HG02571 (cell line): ENCODE measurements at regions not wholly inside any gene's neighbourhood (a gene's known extent, or its start where the extent isn't known, plus 50 kb on each side); places are given as distances from the start of the nearest gene placed in this dataset.
"Not testable (repeated sequence)": the region's sequence is repeated elsewhere in the genome, so short reads cannot be mapped to it uniquely, and the experiment has no call there.

ENCODE experiments used
- ATAC-seq: cut with Tn5 transposase; IDR thresholded peaks from one replicate; pipeline ENCODE4 v1.9.1; 2021; ENCODE audit warnings: mild to moderate bottlenecking, moderate library complexity; ENCODE audit not compliant: unreplicated experiment

DNA sequence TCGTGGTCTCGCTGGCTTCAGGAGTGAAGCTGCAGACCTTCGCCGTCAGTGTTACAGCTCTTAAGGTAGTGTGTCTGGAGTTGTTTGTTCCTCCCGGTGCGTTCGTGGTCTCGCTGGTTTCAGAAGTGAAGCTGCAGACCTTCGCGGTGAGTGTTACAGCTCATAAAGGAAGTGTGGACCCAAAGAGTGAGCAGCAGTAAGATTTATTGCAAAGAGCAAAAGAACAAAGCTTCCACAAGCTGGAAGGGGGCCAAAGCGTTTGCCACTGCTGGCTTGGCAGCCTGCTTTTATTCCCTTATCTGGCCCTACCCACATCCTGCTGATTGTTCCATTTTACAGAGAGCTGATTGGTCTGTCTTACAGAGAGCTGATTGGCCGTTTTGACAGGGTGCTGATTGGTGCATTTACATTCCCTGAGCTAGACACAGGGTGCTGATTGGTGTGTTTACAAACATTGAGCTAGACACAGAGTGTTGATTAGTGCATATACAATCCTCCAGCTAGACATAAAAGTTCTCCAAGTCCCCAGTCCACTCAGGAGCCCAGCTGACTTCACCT, 1256.0 kb downstream of the STIM2 start:
- not testable (repeated sequence) for ATAC-seq

DNA sequence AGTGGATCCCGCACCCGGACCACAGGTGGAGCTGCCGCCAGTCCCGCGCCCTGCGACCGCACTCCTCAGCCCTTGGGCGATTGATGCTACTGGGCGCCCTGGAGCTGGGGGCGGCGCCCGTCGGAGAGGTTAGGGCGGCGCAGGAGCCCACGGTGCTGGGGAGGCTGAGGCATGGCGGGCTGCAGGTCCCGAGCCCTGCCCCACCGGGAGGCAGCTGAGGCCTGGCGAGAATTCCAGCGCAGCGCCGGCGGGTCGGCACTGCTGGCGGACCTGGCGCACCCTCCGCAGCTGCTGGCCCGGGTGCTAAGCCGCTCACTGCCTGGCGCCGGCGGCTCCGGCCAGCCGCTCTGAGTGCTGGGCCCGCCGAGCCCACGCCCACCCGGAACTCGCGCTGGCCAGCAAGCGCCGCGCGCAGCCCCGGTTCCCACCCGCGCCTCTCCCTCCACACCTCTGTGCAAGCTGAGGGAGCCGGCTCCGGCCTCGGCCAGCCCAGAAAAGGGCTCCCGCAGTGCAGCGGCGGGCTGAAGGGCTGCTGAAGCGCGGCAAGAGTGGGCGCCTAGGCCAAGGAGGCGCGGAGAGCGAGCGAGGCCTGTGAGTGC, 1256.5 kb downstream of the STIM2 start:
- no peak for ATAC-seq

DNA sequence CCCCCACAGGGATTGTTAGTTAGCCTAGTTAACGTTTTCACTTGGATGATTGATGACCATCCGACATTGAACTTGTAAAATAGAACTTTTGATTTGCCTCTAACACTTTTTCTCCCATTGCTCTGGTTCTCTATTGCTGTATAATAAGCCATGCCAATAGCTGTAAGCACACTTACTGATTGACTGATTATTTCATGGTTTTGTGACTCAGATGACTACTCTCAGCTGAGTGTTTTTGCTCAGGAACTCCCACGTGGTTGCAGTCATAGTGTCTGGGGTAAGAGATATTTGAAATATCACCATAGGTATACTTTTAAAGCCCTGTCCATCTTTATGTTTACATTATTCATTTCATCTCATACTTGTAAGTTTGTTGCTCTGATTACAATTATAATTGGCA, 1285.5 kb downstream of the STIM2 start:
- ATAC-seq = no peak

DNA sequence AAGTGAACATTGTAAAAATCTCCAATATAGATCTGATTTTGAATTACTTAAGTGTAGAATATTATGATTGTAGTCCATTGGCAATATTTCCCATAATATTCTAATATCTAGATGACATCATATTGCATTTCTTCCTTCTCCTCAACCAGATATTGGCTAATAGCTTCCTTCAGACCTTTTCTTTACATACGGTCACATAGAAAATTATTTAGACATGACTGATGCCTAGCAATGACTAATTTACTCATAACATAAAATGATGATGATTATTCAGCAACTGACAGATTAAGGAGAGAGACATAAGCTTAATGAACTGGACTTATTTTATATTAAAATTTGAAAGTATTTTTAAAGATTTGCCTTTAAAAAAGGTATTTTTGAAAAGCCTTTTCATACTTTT, 1287.6 kb downstream of the STIM2 start:
- no peak for ATAC-seq

DNA sequence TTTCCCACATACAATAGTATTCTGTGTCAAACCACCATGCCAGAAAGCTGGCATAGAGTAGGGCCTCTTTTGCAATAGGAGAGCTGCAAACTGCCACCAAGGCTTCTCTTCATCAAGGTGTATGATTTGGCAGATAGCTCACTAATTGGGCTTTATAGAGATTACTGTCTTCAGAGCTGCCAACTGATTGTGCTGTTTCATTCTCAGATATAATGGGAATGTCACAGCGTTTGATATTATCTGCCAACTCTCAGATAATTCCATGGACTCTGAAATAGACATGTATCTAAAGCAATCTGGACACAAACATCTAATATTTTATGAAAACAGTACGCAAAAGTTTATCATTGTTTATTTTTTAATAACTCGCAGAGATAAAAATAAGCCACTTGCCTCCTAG, 1289.1 kb downstream of the STIM2 start:
- no peak for ATAC-seq

DNA sequence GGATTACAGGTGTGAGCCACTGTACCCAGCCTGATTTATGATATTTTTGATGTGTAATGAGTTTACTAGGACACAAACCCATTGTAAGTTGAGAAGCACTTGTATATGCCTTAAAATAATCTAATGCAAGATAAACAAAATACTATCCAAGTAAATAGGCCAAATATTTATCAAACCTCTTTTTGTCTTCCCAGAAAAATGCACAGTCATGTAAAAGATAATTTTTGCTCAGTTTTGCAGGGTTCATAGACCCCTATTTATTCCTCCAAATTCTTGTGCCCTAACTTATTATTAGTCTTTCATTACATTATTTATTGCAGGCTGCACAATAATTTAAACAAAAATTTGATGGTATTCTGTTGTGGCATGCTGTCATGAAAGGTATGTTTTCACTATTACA, 1290.7 kb downstream of the STIM2 start:
- no peak for ATAC-seq

DNA sequence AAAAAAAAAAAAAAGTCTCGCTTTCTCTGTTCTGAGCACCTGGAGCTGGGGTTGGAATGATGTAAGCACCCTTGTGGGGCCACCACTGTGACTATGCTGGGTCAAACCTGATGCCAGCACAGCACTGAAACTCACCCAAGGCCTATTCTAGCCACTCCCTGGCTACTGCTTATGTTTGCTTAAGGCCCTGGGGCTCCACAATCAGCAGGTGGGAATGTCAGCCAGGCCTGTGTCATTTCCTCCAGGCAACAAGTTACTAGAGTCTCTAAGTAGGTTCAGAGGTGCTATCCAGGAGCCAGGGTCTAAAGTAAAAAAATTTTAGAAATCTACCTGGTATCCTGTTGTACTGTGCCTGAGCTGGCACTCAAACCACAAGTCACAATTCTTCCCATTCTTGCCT, 1306.8 kb downstream of the STIM2 start:
- ATAC-seq = no peak

DNA sequence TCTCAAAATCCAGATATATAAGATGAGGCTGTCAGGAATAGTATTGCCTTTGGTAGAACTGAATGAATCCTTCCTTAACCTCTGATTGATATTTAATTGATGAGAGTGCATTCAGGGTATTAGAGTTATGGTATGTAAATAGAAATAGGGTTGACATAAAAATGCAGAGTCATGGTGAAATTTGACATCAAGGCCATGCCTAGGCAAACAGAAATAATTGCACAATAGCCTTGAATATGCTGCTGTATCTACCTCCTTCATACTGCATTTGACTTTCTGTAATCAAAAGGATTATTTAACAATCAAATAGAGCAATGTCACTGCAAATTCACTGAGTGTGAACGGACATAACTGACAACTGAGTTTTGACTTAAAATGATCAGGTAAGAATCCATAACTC, 1316.3 kb downstream of the STIM2 start:
- ATAC-seq = no peak

DNA sequence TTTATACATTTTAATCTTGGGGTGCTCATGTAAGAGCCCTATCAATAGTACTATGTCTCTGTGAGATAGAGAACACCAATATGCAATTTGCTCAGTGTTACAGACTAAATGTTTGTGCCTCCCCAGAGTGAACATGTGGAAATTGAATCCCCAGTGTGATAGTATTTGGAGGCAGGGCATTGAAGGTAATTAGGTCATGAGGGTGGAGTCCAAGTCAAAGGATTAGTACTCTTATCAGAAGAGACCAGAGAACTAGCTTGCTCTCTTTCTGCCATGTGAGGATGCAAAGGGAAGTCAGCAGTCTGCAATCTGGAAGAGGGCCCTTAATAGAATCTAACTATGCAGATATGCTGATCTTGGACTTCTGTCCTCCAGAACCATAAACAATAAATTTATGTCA, 1317.0 kb downstream of the STIM2 start:
- no peak for ATAC-seq

DNA sequence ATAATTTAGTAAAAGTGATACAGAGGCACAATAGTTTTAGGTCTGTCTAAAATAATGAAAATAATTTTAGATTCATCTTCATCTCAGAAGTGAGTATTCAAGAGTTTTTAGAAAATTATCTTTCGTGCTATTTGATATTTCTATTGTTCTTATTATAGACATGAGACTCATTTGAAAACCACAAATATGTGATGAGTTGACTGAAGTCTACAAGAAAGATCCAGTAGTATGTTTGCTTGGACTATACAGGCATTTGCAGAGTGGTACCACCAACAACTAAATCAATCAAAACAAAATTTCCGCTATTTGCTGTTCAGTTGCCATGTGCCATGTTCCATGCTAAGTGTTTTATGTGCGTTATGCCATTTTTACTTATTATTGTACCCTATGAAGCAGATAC, 1318.5 kb downstream of the STIM2 start:
- ATAC-seq = no peak

DNA sequence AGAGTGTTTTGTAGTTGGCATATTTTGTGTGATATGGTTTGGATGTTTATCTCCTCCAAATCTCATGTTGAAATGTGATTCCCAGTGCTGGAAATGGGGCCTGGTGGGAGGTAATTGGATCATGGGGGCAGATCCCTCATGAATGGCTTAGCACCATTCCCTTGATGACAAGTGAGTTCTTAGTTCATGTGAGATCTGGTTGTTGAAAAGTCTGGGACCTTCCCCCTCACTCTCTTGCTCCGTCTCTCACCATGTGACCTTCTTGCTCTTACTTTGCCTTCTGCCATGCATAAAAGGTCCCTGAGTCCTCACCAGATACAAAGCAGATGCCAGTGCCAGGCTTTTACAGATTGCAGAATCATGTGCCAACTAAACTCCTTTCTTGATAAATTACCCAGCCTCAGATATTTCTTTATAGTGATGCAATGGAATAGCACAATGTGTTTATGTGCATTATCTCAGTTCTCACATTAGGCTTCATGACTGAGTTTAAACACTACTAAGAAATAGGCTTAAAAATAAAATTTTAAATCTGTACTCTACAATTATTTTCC, 1348.8 kb downstream of the STIM2 start:
- no peak for ATAC-seq

DNA sequence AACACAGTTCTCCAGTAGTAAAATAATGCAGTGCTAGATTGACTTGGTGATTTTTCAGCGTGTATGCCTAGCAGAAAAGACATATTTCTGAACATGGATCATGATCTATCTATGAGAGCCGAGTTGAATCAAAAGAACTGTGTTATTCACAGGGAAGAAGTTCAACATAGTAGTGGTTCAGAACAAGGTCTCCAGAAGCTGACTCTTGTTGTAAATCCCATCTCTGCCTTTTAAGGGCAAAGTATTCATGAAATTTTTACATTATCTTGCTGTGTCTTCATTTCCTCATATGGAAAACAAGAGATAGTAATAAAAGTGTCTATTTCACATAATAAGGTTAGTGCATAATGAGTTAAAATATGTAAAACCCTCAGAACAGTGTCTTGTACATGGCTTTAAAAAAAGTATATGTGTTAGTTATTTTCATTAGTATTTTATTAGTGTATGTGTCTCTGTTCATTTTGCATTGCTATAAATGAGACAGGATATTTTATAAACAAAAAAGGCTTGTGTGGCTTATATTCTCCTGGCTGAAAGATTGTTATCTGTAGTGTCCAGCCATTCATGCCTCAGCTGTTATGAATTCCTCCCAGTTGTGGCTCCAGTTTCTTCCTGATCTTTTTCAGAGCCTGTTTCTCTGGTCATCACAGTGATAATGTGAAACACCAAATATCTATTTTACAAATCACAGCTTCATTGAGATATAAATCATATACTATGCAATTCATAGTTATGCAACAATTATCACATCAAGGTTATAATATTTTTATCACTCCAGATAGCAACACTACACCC, 1351.2 kb downstream of the STIM2 start:
- no peak for ATAC-seq

DNA sequence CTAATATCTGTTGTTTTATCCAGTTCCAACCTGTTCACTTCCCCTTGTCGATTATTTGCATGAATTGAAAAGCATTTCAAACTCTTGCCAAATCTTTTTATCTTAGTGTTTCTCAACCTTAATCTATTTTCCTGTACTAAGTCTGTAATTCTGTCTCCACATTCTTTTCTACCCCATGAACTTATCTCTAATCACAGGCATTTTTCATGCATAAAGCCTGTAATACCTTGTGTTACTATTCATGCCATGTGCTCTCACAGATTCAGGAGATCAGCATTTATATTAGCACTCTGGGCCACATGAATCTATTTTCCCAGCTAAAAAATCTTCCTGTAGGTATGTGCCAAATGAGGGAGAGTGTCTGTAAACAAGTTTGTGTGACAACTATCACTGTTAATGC, 1360.9 kb downstream of the STIM2 start:
- no peak for ATAC-seq

DNA sequence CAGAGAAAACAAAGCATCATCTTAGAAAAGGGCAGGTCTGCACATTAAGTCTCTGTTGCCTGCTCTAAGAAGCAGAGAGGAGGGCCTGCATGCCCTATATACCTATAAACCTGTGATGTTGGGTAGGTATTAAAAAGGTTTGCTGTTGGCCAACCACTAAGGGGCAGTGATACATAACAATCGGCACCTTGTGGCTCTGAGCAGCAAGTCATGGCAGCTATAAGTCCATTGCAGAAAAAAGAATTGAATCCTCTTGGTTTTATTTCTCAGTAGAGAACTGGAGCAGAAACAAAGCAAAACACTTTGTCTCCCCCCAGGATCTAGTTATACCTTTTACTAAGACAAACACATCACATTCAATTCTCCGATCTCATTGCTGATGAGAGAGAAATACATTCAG, 1364.4 kb downstream of the STIM2 start:
- ATAC-seq = no peak

DNA sequence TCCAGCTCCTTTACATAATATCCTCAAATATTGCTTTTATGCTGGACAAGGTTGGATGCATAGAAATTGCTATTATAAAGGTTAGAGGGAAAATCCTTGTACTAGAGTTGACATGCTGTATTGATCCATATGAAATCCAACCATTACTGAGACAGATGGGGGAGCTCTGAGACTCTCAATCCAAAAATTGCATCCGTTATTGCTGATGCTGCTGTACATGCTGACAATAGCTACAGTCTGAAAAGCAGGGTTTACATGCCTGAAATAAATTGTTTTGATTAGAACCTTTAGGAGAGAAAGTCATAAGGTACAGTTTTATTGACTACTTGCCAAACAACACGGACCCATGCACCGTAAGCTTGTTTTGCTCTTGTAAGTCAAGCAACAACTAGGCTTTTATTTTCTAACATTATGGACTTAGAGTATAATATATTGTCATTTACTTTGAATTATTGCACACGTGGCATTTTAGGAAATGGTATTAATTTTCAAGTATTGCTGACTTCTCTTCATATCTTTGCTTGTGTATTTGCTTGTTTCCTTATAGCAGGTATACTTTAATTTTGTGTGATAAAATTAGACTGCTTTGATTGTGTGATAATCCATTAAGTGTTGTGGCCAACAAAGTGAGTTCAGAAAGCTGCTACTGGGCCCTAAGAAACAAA, 1365.2 kb downstream of the STIM2 start:
- no peak for ATAC-seq

DNA sequence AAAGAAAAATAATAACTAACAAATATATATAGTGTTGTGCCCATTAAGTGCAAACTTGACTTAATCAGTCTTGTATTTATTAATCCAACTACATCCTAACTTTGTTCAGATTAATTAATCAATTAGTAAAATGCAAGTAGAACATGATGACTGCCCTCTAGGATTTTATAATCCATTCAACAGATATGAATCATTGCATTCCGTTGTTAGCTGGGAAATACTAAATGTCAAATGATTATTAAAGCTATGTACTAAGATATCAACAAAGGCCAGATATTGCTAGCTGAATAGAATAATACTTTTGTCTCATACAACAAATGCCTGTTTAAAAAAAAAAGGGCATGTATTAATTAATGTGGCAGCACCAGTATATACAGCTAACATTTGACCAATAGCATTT, 1366.3 kb downstream of the STIM2 start:
- no peak for ATAC-seq

DNA sequence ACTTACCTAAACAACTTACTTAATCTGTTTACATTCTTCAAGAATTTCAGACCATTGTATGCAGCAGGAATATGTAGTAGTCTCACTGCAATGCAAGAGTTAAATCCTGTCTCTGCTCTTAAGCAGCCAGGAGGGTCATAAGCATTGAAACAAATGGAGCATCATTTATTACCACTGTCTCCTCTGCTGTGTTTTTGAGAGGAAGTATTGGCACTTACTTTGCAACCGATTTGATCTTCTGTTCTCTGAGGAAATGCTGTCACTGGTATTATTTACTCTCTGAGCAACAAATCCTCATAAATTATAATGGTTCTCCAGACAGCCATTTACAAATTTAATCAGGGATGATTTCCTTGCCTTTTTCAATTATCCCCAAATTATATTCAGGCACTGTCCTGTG, 1367.1 kb downstream of the STIM2 start:
- ATAC-seq = no peak

DNA sequence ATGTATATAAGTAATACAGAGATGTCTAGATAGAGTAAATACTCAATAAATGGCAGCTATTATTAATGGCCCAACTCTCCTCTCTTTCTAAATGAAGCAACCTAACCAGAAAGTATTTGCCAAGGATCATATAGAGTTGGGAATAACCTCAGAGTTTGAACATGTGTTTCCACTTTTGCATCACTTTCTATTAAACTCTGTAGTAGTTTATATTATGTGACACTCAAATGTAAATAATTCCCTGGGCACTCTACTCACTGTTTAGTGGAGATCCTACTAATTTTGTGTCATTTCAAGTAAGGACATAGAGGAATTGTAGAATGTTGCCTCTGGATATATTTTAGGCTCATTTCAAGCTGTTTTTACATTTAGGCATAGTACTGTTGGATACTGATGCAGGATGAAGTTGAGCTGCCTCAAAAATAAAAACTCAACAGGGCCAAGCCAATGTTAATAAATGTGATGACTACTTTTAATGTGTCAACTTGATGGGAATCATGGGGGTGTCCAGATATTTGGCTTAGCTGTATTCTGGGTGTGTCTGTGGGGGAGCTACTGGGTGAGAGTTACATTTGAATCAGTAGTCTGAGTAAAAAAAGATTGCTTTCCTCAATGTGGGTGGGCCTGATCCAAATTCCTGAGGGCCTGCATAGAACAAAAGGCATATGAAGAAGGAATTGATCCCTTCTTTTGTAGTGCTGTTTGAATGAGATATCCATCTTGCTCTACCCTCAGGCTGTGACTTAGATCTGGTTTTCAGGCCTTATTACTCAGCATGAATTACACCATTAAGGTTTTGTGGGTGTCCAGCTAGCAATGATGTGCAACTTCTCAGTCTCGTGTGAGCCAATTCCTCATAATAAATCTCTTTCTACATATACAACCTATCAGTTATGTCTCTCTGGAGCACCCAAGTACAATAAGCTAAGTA, 1368.2 kb downstream of the STIM2 start:
- no peak for ATAC-seq

DNA sequence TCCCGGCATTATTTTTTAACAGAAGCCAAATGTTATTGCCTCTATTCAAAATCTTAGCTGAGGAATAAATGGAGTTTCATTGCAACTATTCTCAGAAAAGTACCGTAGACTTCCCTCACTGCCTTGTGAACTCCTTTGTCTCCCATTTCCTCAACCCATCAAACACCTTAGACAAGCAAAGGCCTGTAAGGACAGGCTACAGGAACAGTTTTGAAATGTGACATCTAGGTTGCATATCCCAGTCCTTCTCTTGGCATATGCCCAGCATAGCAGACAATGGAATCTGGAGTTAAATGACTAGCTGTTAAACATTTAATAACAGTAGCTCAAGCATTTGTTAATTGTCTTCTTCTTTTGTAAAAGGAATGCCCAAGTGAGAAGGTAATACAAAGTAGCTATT, 1371.7 kb downstream of the STIM2 start:
- no peak for ATAC-seq

DNA sequence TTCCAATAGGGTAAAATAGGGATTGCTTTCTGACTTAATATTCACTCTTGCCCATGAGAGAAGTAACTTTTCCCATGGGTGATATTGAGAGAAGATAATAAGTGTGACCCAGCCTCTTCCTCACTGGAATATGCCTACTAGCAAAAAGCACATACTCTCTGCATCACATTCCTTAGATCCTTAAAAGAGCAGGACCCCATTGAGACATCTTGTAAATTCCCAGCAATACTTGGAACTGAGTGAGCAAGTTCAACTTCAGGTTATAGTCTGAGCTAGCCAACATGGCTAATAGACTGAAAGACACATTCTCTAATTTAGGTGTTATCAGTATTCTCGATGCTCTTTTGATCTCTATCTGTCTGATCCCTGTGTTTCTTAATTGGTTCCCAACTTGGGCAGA, 1372.3 kb downstream of the STIM2 start:
- no peak for ATAC-seq

DNA sequence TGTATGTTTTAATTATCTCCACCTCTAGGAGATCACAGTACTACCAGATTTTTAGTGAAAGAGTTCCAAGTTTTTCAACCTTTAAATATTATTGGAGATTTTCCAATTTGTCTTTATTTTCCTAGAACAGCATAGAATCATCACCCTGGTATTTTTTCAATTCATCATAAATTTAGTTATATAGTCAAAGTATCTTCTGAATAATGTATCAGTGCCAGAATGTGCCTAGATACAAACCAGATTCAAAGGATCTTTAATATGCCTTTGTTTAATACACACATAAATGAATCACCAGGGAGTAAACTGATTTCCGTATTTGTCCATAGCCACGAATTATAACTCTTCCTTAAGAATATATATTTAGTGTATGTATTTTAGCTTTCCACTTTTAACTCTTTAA, 1373.1 kb downstream of the STIM2 start:
- no peak for ATAC-seq
